ENCODE measurements at regions not wholly inside any gene's neighbourhood (a gene's known extent, or its start where the extent isn't known, plus 50 kb on each side); places are given as distances from the start of the nearest gene placed in this dataset.

- Mint-ChIP-seq H3K9me3 (peaks cover 0 to 7% (median under 1%) of the 10 kb centered on the region in 6 donors), H3K27me3 (ENCODE audit: low read depth in 3 of 3) (no peaks in the 10 kb centered on the region), H3K4me3 (no peak overlapping the region), H3K27ac (no peak overlapping the region), H3K36me3 (no peaks in the 10 kb centered on the region), H3K4me1 (no peaks in the 10 kb centered on the region)
- no peak for DNase-seq
Measured at GRCh38 chr10:107422681-107423080, 258.2 kb upstream of the SORCS1 start.

- H3K27ac Mint-ChIP-seq: no peak overlapping the region
- DNase-seq: no peak
- H3K4me3 Mint-ChIP-seq: no peak overlapping the region
- no peaks in the 10 kb centered on the region for H3K4me1 Mint-ChIP-seq
- no peaks in the 10 kb centered on the region for H3K27me3 Mint-ChIP-seq (ENCODE audit: low read depth in 3 of 3)
- H3K9me3 Mint-ChIP-seq: peaks cover 0 to 7% (median 0%) of the 10 kb centered on the region in 6 donors
- H3K36me3 Mint-ChIP-seq: no peaks in the 10 kb centered on the region
Measured at GRCh38 chr10:107420196-107420595, 255.7 kb upstream of the SORCS1 start.

- no peak overlapping the region for H3K4me3 Mint-ChIP-seq
- no peaks in the 10 kb centered on the region for H3K4me1 Mint-ChIP-seq
- H3K27ac Mint-ChIP-seq: no peak overlapping the region
- DNase-seq: no peak
- no peaks in the 10 kb centered on the region for H3K36me3 Mint-ChIP-seq
- H3K27me3 Mint-ChIP-seq (ENCODE audit: low read depth in 3 of 3): no peaks in the 10 kb centered on the region
- peaks cover 0 to 7% (median 2%) of the 10 kb centered on the region in 6 donors for H3K9me3 Mint-ChIP-seq
Measured at GRCh38 chr10:107418085-107418806, 253.7 kb upstream of the SORCS1 start.

GRCh38 chr10:107417446-107417845, 252.9 kb upstream of the SORCS1 start:
- peaks cover 0 to 10% (median 2%) of the 10 kb centered on the region in 6 donors for H3K9me3 Mint-ChIP-seq
- H3K4me3 Mint-ChIP-seq: no peak overlapping the region
- no peak for DNase-seq
- H3K27me3 Mint-ChIP-seq (ENCODE audit: low read depth in 3 of 3): peaks cover 0 to under 1% (median 0%) of the 10 kb centered on the region in 3 donors
- no peaks in the 10 kb centered on the region for H3K4me1 Mint-ChIP-seq
- H3K36me3 Mint-ChIP-seq: no peaks in the 10 kb centered on the region
- H3K27ac Mint-ChIP-seq: no peak overlapping the region

GRCh38 chr10:107415446-107415845, 250.9 kb upstream of the SORCS1 start:
- no peak for DNase-seq
- Mint-ChIP-seq H3K27ac (no peak overlapping the region), H3K27me3 (ENCODE audit: low read depth in 3 of 3) (peaks cover 0 to 4% (median 0%) of the 10 kb centered on the region in 3 donors), H3K4me3 (no peak overlapping the region), H3K4me1 (no peaks in the 10 kb centered on the region), H3K9me3 (peaks cover 0 to 10% (median 2%) of the 10 kb centered on the region in 6 donors), H3K36me3 (no peaks in the 10 kb centered on the region)

GRCh38 chr10:107413971-107414370, 249.5 kb upstream of the SORCS1 start:
- no peak for DNase-seq
- Mint-ChIP-seq H3K4me1 (no peaks in the 10 kb centered on the region), H3K4me3 (no peak overlapping the region), H3K27ac (no peak overlapping the region), H3K36me3 (no peaks in the 10 kb centered on the region), H3K9me3 (peaks cover 0 to 10% (median 5%) of the 10 kb centered on the region in 6 donors), H3K27me3 (ENCODE audit: low read depth in 3 of 3) (peaks cover 0 to 4% (median 0%) of the 10 kb centered on the region in 3 donors)

- H3K27ac Mint-ChIP-seq: no peak overlapping the region
- no peak for DNase-seq
- no peak overlapping the region for H3K4me3 Mint-ChIP-seq
- H3K27me3 Mint-ChIP-seq (ENCODE audit: low read depth in 3 of 3): peaks cover 0 to 5% (median 0%) of the 10 kb centered on the region in 3 donors
- no peaks in the 10 kb centered on the region for H3K36me3 Mint-ChIP-seq
- no peaks in the 10 kb centered on the region for H3K4me1 Mint-ChIP-seq
- peaks cover 0 to 6% (median 1%) of the 10 kb centered on the region in 6 donors for H3K9me3 Mint-ChIP-seq
Measured at GRCh38 chr10:107409522-107409921, 245.0 kb upstream of the SORCS1 start.

- Mint-ChIP-seq H3K4me1 (no peaks in the 10 kb centered on the region), H3K9me3 (no peaks in the 10 kb centered on the region), H3K27ac (no peak overlapping the region), H3K36me3 (no peaks in the 10 kb centered on the region), H3K4me3 (no peak overlapping the region), H3K27me3 (ENCODE audit: low read depth in 3 of 3) (no peaks in the 10 kb centered on the region)
- no peak for DNase-seq
Measured at GRCh38 chr10:107398115-107398514, 233.6 kb upstream of the SORCS1 start.

- no peak for DNase-seq
- peaks cover 0 to 14% (median 0%) of the 10 kb centered on the region in 6 donors for H3K9me3 Mint-ChIP-seq
- no peaks in the 10 kb centered on the region for H3K36me3 Mint-ChIP-seq
- no peaks in the 10 kb centered on the region for H3K4me1 Mint-ChIP-seq
- no peak overlapping the region for H3K4me3 Mint-ChIP-seq
- H3K27me3 Mint-ChIP-seq (ENCODE audit: low read depth in 3 of 3): no peaks in the 10 kb centered on the region
- no peak overlapping the region for H3K27ac Mint-ChIP-seq
Measured at GRCh38 chr10:107391901-107392300, 227.4 kb upstream of the SORCS1 start.

GRCh38 chr10:107390563-107390962, 226.1 kb upstream of the SORCS1 start:
- Mint-ChIP-seq H3K27me3 (ENCODE audit: low read depth in 3 of 3) (peaks cover 0 to 2% (median 2%) of the 10 kb centered on the region in 3 donors), H3K4me1 (no peaks in the 10 kb centered on the region), H3K36me3 (no peaks in the 10 kb centered on the region), H3K9me3 (peaks cover 0 to 14% (median under 1%) of the 10 kb centered on the region in 6 donors), H3K27ac (no peak overlapping the region), H3K4me3 (no peak overlapping the region)
- no peak for DNase-seq

GRCh38 chr10:107383357-107383756, 218.9 kb upstream of the SORCS1 start:
- Mint-ChIP-seq H3K27me3 (ENCODE audit: low read depth in 3 of 3) (peaks cover 0 to 3% (median 2%) of the 10 kb centered on the region in 3 donors), H3K4me1 (no peaks in the 10 kb centered on the region), H3K36me3 (no peaks in the 10 kb centered on the region), H3K9me3 (peaks cover 0 to 6% (median 2%) of the 10 kb centered on the region in 6 donors), H3K4me3 (no peak overlapping the region), H3K27ac (no peak overlapping the region)
- no peak for DNase-seq

- H3K4me3 Mint-ChIP-seq: no peak overlapping the region
- H3K27me3 Mint-ChIP-seq (ENCODE audit: low read depth in 3 of 3): peaks cover 0 to 2% (median 0%) of the 10 kb centered on the region in 3 donors
- peaks cover 0 to 6% (median 4%) of the 10 kb centered on the region in 6 donors for H3K9me3 Mint-ChIP-seq
- H3K4me1 Mint-ChIP-seq: no peaks in the 10 kb centered on the region
- H3K27ac Mint-ChIP-seq: no peak overlapping the region
- H3K36me3 Mint-ChIP-seq: no peaks in the 10 kb centered on the region
- DNase-seq: no peak
Measured at GRCh38 chr10:107379601-107380000, 215.1 kb upstream of the SORCS1 start.

GRCh38 chr10:107371801-107372200, 207.3 kb upstream of the SORCS1 start:
- Mint-ChIP-seq H3K27ac (no peak overlapping the region), H3K36me3 (no peaks in the 10 kb centered on the region), H3K4me1 (no peaks in the 10 kb centered on the region), H3K4me3 (no peak overlapping the region), H3K27me3 (ENCODE audit: low read depth in 3 of 3) (peaks cover 0 to 2% (median 0%) of the 10 kb centered on the region in 3 donors), H3K9me3 (peaks cover 0 to 5% (median 0%) of the 10 kb centered on the region in 6 donors)
- no peak for DNase-seq

- no peaks in the 10 kb centered on the region for H3K4me1 Mint-ChIP-seq
- H3K27ac Mint-ChIP-seq: peak overlapping the region in 1 of 6 donors; percentile 9
- peaks cover 0 to 3% (median 0%) of the 10 kb centered on the region in 6 donors for H3K9me3 Mint-ChIP-seq
- no peaks in the 10 kb centered on the region for H3K27me3 Mint-ChIP-seq (ENCODE audit: low read depth in 3 of 3)
- H3K36me3 Mint-ChIP-seq: no peaks in the 10 kb centered on the region
- DNase-seq: no peak
- no peak overlapping the region for H3K4me3 Mint-ChIP-seq
Measured at GRCh38 chr10:107364872-107365271, 200.4 kb upstream of the SORCS1 start.

- no peak overlapping the region for H3K27ac Mint-ChIP-seq
- no peaks in the 10 kb centered on the region for H3K4me1 Mint-ChIP-seq
- H3K27me3 Mint-ChIP-seq (ENCODE audit: low read depth in 3 of 3): no peaks in the 10 kb centered on the region
- peaks cover 0 to 3% (median 0%) of the 10 kb centered on the region in 6 donors for H3K9me3 Mint-ChIP-seq
- H3K4me3 Mint-ChIP-seq: no peak overlapping the region
- DNase-seq: no peak
- no peaks in the 10 kb centered on the region for H3K36me3 Mint-ChIP-seq
Measured at GRCh38 chr10:107362306-107362705, 197.8 kb upstream of the SORCS1 start.
